Transverse colon (tissue), 4 donors: ENCODE measurements at regions not wholly inside any gene's neighbourhood (a gene's known extent, or its start where the extent isn't known, plus 50 kb on each side); places are given as distances from the start of the nearest gene placed in this dataset.

Source experiments
- CTCF ChIP-seq, 5 experiments: fragments of 200-600 bp in 3 of 5; fragments of 450-650 bp in 2 of 5; sonication (generic) in 3 of 5; IDR thresholded peaks; 1 replicate in 2 of 5; 2 replicates in 3 of 5; pipeline ENCODE4 v1.5.1; 2016 to 2017; ENCODE audit warnings: antibody characterized with exemption in 5 of 5, inconsistent platforms in 3 of 5, mild to moderate bottlenecking in 2 of 5, moderate library complexity in 1 of 5
- POLR2A ChIP-seq: fragments of 450-650 bp; IDR thresholded peaks from one replicate; pipeline ENCODE4 v1.6.1; 2016; ENCODE audit warnings: antibody characterized with exemption, mild to moderate bottlenecking, moderate library complexity
- POLR2AphosphoS5 ChIP-seq, 3 donors: sonication (generic); formaldehyde crosslinking; IDR thresholded peaks; one replicate each; pipeline ENCODE4 v1.6.1; 2016; ENCODE audit warnings: antibody characterized with exemption in 3 of 3

- TF ChIP-seq CTCF (IDR thresholded peaks at IDR 0.05): no peak
- TF ChIP-seq POLR2AphosphoS5 (IDR thresholded peaks at IDR 0.05): no peak
- no peak for TF ChIP-seq POLR2A
These were observed 395.2 kb downstream of the RAB38 start for GRCh38 chr11:87780068-87780413.
